ENCODE measurements at regions not wholly inside any gene's neighbourhood (a gene's known extent, or its start where the extent isn't known, plus 50 kb on each side); places are given as distances from the start of the nearest gene placed in this dataset.

DNA sequence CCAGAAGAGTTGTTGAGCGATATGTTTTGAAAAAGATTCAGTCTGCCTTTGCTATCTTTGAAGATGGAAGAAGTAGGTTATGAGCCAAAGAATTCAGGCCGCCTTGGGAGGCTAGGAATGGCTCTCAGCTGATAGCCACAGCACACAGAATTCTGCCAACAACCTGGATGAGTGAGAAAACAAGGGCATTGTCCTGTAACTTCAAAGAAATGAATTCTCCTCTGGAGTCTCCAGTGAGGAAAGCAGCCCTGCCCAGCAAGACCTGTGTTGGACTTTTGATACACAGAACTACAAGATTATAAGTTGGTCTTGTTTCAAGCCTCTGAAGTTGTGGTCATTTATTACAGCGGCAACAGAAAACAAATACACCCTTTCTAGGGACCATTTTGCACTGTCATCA is 509.9 kb upstream of the ZNF608 start:
- no peaks in the 10 kb centered on the region for H3K4me1 ChIP-seq (ENCODE audit: control insufficient read depth, extremely low read depth, insufficient read depth, low read length)
- intact Hi-C loops (cut with micrococcal nuclease) (no loop called here), dilution Hi-C loops (cut with MboI; ENCODE audit: extremely low pct_ligation_motif_present, low sequenced_read_pairs) (no loop called here)
- ChIA-PET POLR2A (no interaction called here), CTCF (no interaction called here)
- no peaks in the 10 kb centered on the region for H3K9me1 ChIP-seq (replicated peaks; ENCODE audit: control insufficient read depth, extremely low read depth, insufficient read depth, low read length)
- no peaks in the 10 kb centered on the region for H3K79me2 ChIP-seq (ENCODE audit: control insufficient read depth, insufficient read depth, low read length)
- no peaks in the 10 kb centered on the region for H3K27me3 ChIP-seq (ENCODE audit: control insufficient read depth in 2 of 2, insufficient read depth in 2 of 2, low read length in 2 of 2)
- FAIRE-seq (no peak), DNase-seq (ENCODE audit: low read depth, low spot score) (no peak)
- H3K4me3 ChIP-seq (replicated peaks in 1 of 3; ENCODE audit: insufficient read depth in 1 of 3, low read depth in 1 of 3, low read length in 3 of 3): no peak overlapping the region
- BruUV-seq (replicated peaks): no TSS peak
- no peaks in the 10 kb centered on the region for H3K36me3 ChIP-seq (ENCODE audit: control insufficient read depth in 2 of 2, extremely low read depth in 1 of 2, insufficient read depth in 2 of 2, low read length in 2 of 2)
- no peaks in the 10 kb centered on the region for H4K20me1 ChIP-seq (replicated peaks; ENCODE audit: control insufficient read depth, extremely low read depth, insufficient read depth, low read length)
- H3K9ac ChIP-seq (replicated peaks; ENCODE audit: extremely low read depth, insufficient read depth, low read length): no peak overlapping the region
- peaks cover 2% of the 10 kb centered on the region for H3K9me3 ChIP-seq (replicated peaks; ENCODE audit: control insufficient read depth, insufficient read depth, low read length)
- H2AFZ ChIP-seq (ENCODE audit: low read depth, low read length): no peak overlapping the region
- H3K4me2 ChIP-seq (ENCODE audit: insufficient read depth, low read length): no peak overlapping the region
- TF ChIP-seq JUN (IDR thresholded peaks at IDR 0.05; ENCODE audit: borderline replicate concordance, insufficient read depth, insufficient read length, low read depth) (no peak), FOS (IDR thresholded peaks at IDR 0.05; ENCODE audit: borderline replicate concordance, insufficient read depth, low read length) (no peak), MYC (IDR thresholded peaks at IDR 0.05; ENCODE audit: low read depth, low read length) (no peak), POLR2A (IDR thresholded peaks at IDR 0.05; ENCODE audit: low read depth, low read length) (no peak), POLR2AphosphoS5 (IDR thresholded peaks at IDR 0.05; ENCODE audit: insufficient read depth, low read depth, low read length) (no peak), GATA2 (IDR thresholded peaks at IDR 0.05; ENCODE audit: insufficient read depth, insufficient read length, low read depth, low read length) (no peak), MAX (IDR thresholded peaks at IDR 0.05; ENCODE audit: insufficient read depth, insufficient read length) (no peak), EZH2 (IDR thresholded peaks at IDR 0.05; ENCODE audit: borderline replicate concordance, low read depth, low read length, severe bottlenecking) (no peak)
- TF ChIP-seq, protein P1, sequence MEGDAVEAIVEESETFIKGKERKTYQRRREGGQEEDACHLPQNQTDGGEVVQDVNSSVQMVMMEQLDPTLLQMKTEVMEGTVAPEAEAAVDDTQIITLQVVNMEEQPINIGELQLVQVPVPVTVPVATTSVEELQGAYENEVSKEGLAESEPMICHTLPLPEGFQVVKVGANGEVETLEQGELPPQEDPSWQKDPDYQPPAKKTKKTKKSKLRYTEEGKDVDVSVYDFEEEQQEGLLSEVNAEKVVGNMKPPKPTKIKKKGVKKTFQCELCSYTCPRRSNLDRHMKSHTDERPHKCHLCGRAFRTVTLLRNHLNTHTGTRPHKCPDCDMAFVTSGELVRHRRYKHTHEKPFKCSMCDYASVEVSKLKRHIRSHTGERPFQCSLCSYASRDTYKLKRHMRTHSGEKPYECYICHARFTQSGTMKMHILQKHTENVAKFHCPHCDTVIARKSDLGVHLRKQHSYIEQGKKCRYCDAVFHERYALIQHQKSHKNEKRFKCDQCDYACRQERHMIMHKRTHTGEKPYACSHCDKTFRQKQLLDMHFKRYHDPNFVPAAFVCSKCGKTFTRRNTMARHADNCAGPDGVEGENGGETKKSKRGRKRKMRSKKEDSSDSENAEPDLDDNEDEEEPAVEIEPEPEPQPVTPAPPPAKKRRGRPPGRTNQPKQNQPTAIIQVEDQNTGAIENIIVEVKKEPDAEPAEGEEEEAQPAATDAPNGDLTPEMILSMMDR (IDR thresholded peaks at IDR 0.05; ENCODE audit: extremely low read depth in 1 of 2, insufficient read depth in 1 of 2, low read depth in 1 of 2, low read length in 2 of 2): no peak
- no peak overlapping the region for H3K27ac ChIP-seq (ENCODE audit: insufficient read depth, low read depth, low read length)

All from endothelial cell of umbilical vein (primary cell).